Rectal smooth muscle tissue (tissue), 1 donor: ENCODE measurements at regions not wholly inside any gene's neighbourhood (a gene's known extent, or its start where the extent isn't known, plus 50 kb on each side); places are given as distances from the start of the nearest gene placed in this dataset.

ENCODE experiments used
- H3K27ac ChIP-seq: one replicate; pipeline ENCODE4 v1.7.0; 2013; ENCODE audit warnings: low read depth, low read length, inconsistent platforms
- H3K27me3 ChIP-seq: one replicate; pipeline ENCODE4 v1.7.0; 2013; ENCODE audit warnings: low read length; ENCODE audit not compliant: control insufficient read depth, insufficient read depth
- H3K36me3 ChIP-seq: one replicate; pipeline ENCODE4 v1.7.0; 2013; ENCODE audit warnings: low read length; ENCODE audit not compliant: control insufficient read depth, insufficient read depth
- H3K4me1 ChIP-seq: one replicate; pipeline ENCODE4 v1.7.0; 2013; ENCODE audit warnings: low read length; ENCODE audit not compliant: control insufficient read depth, insufficient read depth
- H3K4me3 ChIP-seq: one replicate; pipeline ENCODE4 v1.7.0; 2013; ENCODE audit warnings: low read length
- H3K9ac ChIP-seq: one replicate; pipeline ENCODE4 v1.7.0; 2013; ENCODE audit warnings: low read length

- Histone ChIP-seq H3K27me3 (no peaks in the 10 kb centered on the region), H3K4me1 (no peaks in the 10 kb centered on the region), H3K4me3 (no peak overlapping the region), H3K27ac (no peak overlapping the region), H3K9ac (no peak overlapping the region), H3K36me3 (no peaks in the 10 kb centered on the region)
Observed at GRCh38 chr1:227397354-227397978, 79.2 kb upstream of the CDC42BPA start.

DNA sequence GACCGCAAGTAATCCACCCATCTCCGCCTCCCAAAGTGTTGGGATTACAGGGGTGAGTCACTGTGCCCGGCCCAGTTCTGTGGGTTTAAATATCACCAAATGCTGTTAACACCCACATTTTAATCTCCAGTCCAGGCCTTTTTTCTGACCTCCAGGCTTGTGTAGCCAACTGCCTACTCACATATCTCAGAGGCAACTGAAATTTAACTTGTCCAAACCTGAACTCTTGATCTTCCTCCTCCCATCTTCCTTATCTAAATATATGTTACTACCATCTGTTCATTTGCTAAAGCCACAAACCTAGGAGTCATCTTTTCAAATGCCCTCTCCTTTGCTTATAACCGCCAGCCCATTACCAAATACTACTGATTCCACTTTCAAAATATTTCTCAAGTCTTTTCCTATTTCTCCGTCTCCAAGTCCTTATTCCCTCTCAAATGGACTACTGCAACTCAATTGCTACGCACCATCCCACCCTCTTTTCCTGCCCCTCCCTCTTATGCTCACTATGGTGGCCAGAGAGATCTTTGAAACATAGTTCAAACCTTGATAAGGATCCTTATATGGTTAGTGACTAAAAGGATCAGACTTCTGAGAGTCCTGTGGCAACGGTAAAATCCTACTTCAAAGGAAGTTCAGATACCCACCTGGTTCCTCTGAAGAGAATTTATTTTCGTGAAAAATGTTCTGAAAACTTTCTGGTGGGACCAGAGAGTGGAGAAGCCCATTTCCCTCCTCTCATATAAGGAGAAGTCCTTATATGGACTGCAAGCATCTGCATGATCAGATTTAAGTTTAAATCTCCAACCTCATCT lies 78.5 kb upstream of the CDC42BPA start:
- Histone ChIP-seq H3K4me3 (no peak overlapping the region), H3K4me1 (no peaks in the 10 kb centered on the region), H3K9ac (no peak overlapping the region), H3K27ac (no peak overlapping the region), H3K36me3 (no peaks in the 10 kb centered on the region), H3K27me3 (no peaks in the 10 kb centered on the region)

DNA sequence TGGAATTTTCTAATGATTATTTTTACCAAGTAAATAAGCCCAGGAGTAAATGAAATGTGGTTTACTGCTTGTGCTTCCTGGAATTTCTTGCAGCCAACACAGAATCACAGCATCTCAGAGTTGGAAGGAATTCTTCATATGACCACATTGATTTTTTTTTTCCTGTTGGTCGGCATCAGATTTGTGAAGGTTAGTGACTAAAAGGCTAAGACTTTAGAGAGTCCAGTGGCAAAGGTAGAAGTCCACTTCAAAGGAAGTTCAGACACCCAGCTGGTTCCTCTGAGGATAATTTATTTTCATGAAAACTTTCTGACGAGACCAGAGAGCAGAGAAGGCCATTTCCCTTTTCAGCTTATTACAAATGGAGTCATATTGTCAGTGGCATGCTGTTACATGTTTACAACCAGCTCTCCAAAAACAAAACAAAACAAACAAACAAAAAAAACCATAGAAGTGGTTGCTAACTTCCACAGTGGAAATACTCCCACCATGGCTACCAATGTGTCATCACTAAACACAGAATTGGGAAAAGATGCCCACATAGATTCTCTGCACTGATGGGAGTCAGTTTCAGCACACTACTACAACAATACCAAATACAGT lies 77.2 kb upstream of the CDC42BPA start:
- Histone ChIP-seq H3K4me1 (no peaks in the 10 kb centered on the region), H3K27me3 (no peaks in the 10 kb centered on the region), H3K27ac (no peak overlapping the region), H3K9ac (no peak overlapping the region), H3K4me3 (no peak overlapping the region), H3K36me3 (no peaks in the 10 kb centered on the region)

GRCh38 chr1:227392984-227393764 lies 74.9 kb upstream of the CDC42BPA start:
- Histone ChIP-seq H3K27me3 (no peaks in the 10 kb centered on the region), H3K9ac (no peak overlapping the region), H3K4me3 (no peak overlapping the region), H3K36me3 (no peaks in the 10 kb centered on the region), H3K4me1 (no peaks in the 10 kb centered on the region), H3K27ac (no peak overlapping the region)

DNA sequence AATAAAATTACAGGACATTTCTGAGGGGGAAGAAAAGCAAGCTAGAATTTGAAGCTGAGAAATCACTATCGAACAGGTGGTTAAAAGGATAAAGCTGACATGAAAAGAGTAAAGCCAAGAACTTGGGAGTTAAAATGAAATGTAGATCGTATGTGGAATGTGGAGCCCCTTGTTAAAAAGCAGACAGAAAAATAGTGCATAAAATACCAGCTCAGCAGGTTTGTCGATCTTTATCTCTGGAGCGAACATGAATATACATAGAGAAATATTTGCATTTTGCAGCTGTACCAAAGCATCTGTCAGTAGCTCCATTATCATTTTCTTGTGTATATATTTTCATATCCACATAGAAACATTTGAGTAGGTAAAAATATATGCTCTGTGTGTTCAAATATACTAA lies 73.6 kb upstream of the CDC42BPA start:
- Histone ChIP-seq H3K4me1 (no peaks in the 10 kb centered on the region), H3K9ac (no peak overlapping the region), H3K27ac (no peak overlapping the region), H3K36me3 (no peaks in the 10 kb centered on the region), H3K4me3 (no peak overlapping the region), H3K27me3 (no peaks in the 10 kb centered on the region)

- H3K9ac ChIP-seq, result no peak overlapping the region
- no peaks in the 10 kb centered on the region for H3K36me3 ChIP-seq
- H3K27me3 ChIP-seq, result no peaks in the 10 kb centered on the region
- H3K4me3 ChIP-seq, result no peak overlapping the region
- no peak overlapping the region for H3K27ac ChIP-seq
- no peaks in the 10 kb centered on the region for H3K4me1 ChIP-seq
Observed at GRCh38 chr1:227391211-227391610, 72.9 kb upstream of the CDC42BPA start.

- no peak overlapping the region for H3K9ac ChIP-seq
- no peak overlapping the region for H3K27ac ChIP-seq
- H3K4me1 ChIP-seq, result no peaks in the 10 kb centered on the region
- H3K36me3 ChIP-seq, result no peaks in the 10 kb centered on the region
- H3K4me3 ChIP-seq, result no peak overlapping the region
- no peaks in the 10 kb centered on the region for H3K27me3 ChIP-seq
Observed at GRCh38 chr1:227390525-227390924, 72.2 kb upstream of the CDC42BPA start.

DNA sequence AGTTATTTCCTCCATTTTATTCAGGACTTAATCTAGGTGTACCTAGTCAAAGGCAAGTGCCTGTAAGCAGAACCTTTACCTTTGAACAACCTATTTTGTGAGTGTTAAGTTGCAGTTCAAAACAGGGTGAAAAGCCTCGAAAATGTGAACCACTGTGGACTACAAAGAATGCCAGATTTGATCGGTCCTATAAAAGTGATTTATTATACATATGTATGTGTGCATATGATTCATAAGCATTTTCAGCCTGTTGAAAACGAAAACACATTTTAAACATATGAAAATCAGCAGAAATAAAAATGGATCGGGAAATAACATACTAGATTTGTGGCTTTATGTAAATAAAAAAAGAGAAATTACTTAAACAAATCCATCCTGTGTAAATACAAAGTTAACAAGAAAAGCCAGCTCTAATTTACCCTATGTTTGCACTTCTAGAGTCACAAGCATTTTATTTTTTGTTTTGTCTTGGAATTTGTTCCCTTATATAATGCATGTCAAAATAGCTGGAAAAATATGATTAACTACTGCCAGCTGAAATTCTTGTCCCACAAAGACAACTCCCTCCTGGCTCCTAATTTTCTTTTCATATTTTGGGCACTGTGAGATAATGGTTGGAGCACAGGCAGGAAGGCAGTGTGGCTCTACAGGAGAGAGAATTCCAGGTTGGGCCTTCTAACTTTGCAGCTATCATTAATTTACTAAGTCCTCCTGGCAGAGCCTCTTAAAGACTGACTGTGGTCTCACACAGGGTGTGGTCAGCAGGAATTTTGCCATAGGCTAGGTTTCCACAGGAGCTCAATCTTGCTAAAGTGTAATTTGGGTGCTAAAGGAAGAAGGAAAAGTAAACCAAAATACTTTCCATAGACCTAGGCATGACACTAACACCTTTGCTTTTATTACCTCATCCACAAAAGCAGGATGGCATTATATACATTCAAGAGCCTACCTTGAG lies 70.2 kb upstream of the CDC42BPA start:
- H3K4me3 ChIP-seq, result no peak overlapping the region
- H3K27me3 ChIP-seq, result no peaks in the 10 kb centered on the region
- H3K36me3 ChIP-seq, result no peaks in the 10 kb centered on the region
- H3K9ac ChIP-seq, result no peak overlapping the region
- H3K4me1 ChIP-seq, result no peaks in the 10 kb centered on the region
- no peak overlapping the region for H3K27ac ChIP-seq

DNA sequence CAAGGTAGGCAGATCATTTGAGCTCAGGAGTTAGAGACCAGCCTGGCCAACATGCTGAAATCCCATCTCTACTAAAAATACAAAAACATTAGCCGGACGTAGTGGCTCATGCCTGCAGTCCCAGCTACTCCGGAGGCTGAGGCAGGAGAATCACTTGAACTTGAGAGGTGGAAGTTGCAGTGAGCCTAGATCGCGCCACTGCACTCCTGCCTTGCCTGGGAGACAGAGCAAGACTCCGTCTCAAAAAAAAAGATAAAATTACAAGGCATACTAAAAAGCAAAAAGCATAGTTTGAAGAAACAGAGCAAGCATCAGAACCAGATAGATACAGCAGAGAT lies 61.2 kb upstream of the CDC42BPA start:
- no peaks in the 10 kb centered on the region for H3K4me1 ChIP-seq
- no peak overlapping the region for H3K4me3 ChIP-seq
- no peaks in the 10 kb centered on the region for H3K36me3 ChIP-seq
- H3K27ac ChIP-seq, result no peak overlapping the region
- H3K9ac ChIP-seq, result no peak overlapping the region
- H3K27me3 ChIP-seq, result no peaks in the 10 kb centered on the region

GRCh38 chr1:227378871-227379554 lies 60.7 kb upstream of the CDC42BPA start:
- Histone ChIP-seq H3K36me3 (no peaks in the 10 kb centered on the region), H3K4me3 (no peak overlapping the region), H3K27ac (no peak overlapping the region)

DNA sequence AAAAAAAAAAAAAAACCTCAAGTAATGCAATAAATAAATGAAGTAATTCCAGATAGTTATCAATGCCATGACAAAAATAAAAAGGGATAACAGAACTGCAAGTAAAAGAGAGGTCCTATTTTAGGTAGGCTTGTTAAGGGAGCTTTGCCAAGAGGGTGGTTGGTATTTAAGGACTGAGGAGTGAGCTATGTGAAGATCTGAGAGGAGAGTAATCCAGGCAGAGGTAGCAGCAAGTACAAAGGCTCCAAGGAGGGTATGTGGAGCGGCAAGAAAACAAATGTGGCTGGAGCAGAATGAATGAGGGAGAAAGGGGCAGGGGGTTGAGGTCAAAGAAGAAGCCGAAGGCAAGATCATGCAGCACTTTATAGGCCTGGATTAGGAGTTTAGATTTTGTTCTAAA lies 59.9 kb upstream of the CDC42BPA start:
- H3K36me3 ChIP-seq, result no peaks in the 10 kb centered on the region
- no peak overlapping the region for H3K4me3 ChIP-seq
- no peaks in the 10 kb centered on the region for H3K27me3 ChIP-seq
- no peaks in the 10 kb centered on the region for H3K4me1 ChIP-seq
- no peak overlapping the region for H3K9ac ChIP-seq
- no peak overlapping the region for H3K27ac ChIP-seq

More at GRCh38 chr1:227378871-227379554, 60.7 kb upstream of the CDC42BPA start:
- H3K27me3 ChIP-seq, result no peaks in the 10 kb centered on the region
- no peak overlapping the region for H3K9ac ChIP-seq
- H3K4me1 ChIP-seq, result no peaks in the 10 kb centered on the region
